Upper lobe of right lung (tissue), 1 donor: ENCODE measurements at regions not wholly inside any gene's neighbourhood (a gene's known extent, or its start where the extent isn't known, plus 50 kb on each side); places are given as distances from the start of the nearest gene placed in this dataset.
A peak's percentile ranks its signal among the peaks of the same experiment; 100 is the strongest.

ENCODE experiments used
- ATAC-seq: fragments of 200-7000 bp; cut with Tn5 transposase; one replicate; pipeline ENCODE4 v1.9.1; 2020; ENCODE audit warnings: mild to moderate bottlenecking, moderate library complexity
- DNase-seq: peaks from one replicate; pipeline ENCODE4 v3.0.0-alpha.2; 2020
- H3K27ac ChIP-seq: fragments of 200-600 bp; one replicate; pipeline ENCODE4 v1.8.0; 2022
- H3K27me3 ChIP-seq: fragments of 200-600 bp; one replicate; pipeline ENCODE4 v1.8.0; 2022; ENCODE audit warnings: mild to moderate bottlenecking
- H3K36me3 ChIP-seq: fragments of 200-600 bp; one replicate; pipeline ENCODE4 v1.8.0; 2022
- H3K4me1 ChIP-seq: fragments of 200-600 bp; one replicate; pipeline ENCODE4 v1.8.0; 2022
- H3K4me3 ChIP-seq: fragments of 200-600 bp; one replicate; pipeline ENCODE4 v1.8.0; 2022; ENCODE audit warnings: mild to moderate bottlenecking
- H3K9me3 ChIP-seq: fragments of 200-600 bp; one replicate; pipeline ENCODE4 v1.8.0; 2022
- intact Hi-C: fragments of 100-400 bp; cut with DNase I; formaldehyde crosslinking; loops from one replicate; pipeline ENCODE4 v1.11.0; 2022
- TF ChIP-seq, protein P1 (sequence below): fragments of 200-600 bp; IDR thresholded peaks from one replicate; pipeline ENCODE4 v1.8.0; 2022; ENCODE audit warnings: antibody characterized with exemption
- donor health status: DM: no; HTN: yes; CAD: no; lungs with severe emphysema.

DNA sequence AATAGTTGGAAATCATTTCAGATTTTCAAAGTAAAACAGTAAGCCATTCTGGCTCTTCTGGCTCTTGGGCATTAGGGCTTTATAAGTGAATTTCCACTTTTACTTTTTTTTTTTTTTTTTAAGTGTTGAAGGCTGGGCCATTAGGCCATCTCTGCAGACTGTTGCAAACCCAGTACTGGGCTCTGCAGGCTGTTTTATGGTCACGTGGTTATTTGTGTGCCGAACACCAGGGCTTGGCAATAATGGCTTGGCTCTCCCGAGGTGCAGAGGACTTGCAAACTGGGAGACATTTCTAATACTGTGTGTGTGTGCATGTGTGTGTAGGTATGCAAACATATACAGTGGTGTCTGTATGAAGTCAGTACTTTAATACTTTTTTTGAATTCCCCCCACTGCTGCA, 194.9 kb upstream of the CDH5 start:
- TF ChIP-seq, protein P1, sequence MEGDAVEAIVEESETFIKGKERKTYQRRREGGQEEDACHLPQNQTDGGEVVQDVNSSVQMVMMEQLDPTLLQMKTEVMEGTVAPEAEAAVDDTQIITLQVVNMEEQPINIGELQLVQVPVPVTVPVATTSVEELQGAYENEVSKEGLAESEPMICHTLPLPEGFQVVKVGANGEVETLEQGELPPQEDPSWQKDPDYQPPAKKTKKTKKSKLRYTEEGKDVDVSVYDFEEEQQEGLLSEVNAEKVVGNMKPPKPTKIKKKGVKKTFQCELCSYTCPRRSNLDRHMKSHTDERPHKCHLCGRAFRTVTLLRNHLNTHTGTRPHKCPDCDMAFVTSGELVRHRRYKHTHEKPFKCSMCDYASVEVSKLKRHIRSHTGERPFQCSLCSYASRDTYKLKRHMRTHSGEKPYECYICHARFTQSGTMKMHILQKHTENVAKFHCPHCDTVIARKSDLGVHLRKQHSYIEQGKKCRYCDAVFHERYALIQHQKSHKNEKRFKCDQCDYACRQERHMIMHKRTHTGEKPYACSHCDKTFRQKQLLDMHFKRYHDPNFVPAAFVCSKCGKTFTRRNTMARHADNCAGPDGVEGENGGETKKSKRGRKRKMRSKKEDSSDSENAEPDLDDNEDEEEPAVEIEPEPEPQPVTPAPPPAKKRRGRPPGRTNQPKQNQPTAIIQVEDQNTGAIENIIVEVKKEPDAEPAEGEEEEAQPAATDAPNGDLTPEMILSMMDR, result no peak
- DNase-seq (no peak), ATAC-seq (no peak)
- Histone ChIP-seq H3K36me3 (no peaks in the 10 kb centered on the region), H3K27me3 (no peaks in the 10 kb centered on the region), H3K27ac (no peak overlapping the region), H3K4me1 (no peaks in the 10 kb centered on the region), H3K9me3 (no peaks in the 10 kb centered on the region), H3K4me3 (no peak overlapping the region)
- intact Hi-C loops, result no loop called here

DNA sequence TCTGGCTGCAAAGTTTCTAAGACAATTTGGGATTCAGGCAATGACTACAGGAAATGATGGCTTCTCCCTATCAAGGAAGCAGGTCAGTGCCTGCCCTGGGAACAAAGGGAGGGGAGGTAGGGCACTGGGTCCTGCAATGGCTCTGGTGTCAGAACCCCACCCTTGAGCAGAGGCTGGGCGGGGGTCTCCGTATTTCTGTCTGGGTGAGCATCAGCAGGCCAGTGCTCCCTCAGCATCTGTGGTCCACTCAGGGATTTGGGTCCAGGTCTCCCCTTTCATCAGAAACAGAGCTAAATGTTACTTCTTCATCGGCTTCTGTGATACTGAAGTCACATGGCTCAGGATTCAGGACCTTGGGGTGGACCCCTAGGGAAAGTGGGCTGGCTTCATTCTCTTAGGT, 195.5 kb upstream of the CDH5 start:
- H3K4me3 ChIP-seq, result no peak overlapping the region
- no peaks in the 10 kb centered on the region for H3K9me3 ChIP-seq
- intact Hi-C loops, result no loop called here
- H3K4me1 ChIP-seq, result no peaks in the 10 kb centered on the region
- H3K36me3 ChIP-seq, result no peaks in the 10 kb centered on the region
- TF ChIP-seq, protein P1, result no peak
- ATAC-seq (no peak), DNase-seq (no peak)
- H3K27ac ChIP-seq, result no peak overlapping the region
- H3K27me3 ChIP-seq, result no peaks in the 10 kb centered on the region

DNA sequence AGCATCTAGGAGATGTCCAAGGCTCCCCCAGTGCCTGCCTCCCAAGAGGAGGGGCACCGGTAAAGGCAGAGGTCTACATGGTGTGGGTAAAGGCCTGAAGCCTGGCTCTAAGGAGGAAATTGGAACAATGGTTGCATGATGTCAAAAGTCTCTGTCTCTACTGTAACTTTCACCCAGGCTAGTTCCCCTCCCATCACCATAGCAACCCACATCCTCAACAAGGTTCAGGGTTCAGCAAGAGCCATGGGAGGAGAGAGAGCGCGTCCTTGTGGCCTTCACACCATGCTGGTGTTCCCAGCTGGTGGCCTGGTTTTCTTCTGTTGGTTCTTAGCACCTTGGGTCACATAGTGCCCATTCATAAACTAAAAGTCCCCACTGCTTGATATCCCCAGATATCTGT, 196.7 kb upstream of the CDH5 start:
- H3K27me3 ChIP-seq, result no peaks in the 10 kb centered on the region
- no peaks in the 10 kb centered on the region for H3K9me3 ChIP-seq
- intact Hi-C loops, result no loop called here
- DNase-seq (no peak), ATAC-seq (no peak)
- H3K36me3 ChIP-seq, result no peaks in the 10 kb centered on the region
- TF ChIP-seq, protein P1, result no peak
- H3K4me3 ChIP-seq, result no peak overlapping the region
- H3K4me1 ChIP-seq, result no peaks in the 10 kb centered on the region
- H3K27ac ChIP-seq, result no peak overlapping the region

DNA sequence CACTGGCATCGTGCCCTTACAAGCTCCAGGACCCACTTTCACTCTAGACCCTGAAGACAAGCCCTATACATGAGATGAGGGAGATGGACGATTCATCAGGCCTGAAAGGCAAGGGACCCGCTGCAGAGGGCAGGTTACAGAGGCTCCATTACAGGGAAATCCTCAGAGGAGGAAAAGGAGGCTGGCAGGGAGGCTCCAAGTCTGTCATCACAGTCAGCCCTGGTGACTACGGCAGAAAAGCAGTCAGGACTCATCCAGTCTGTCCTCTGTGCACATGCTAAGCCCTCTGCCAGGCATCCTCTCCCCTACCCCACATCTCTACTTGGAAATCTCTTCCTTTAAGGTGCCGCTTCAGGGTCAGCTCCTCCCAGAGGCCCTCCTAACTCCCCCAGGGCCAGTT, 197.7 kb upstream of the CDH5 start:
- Histone ChIP-seq H3K4me1 (no peaks in the 10 kb centered on the region), H3K27me3 (no peaks in the 10 kb centered on the region), H3K4me3 (no peak overlapping the region), H3K27ac (no peak overlapping the region), H3K36me3 (no peaks in the 10 kb centered on the region), H3K9me3 (no peaks in the 10 kb centered on the region)
- TF ChIP-seq, protein P1, result no peak
- intact Hi-C loops, result no loop called here
- DNase-seq, result no peak
- no peak for ATAC-seq

DNA sequence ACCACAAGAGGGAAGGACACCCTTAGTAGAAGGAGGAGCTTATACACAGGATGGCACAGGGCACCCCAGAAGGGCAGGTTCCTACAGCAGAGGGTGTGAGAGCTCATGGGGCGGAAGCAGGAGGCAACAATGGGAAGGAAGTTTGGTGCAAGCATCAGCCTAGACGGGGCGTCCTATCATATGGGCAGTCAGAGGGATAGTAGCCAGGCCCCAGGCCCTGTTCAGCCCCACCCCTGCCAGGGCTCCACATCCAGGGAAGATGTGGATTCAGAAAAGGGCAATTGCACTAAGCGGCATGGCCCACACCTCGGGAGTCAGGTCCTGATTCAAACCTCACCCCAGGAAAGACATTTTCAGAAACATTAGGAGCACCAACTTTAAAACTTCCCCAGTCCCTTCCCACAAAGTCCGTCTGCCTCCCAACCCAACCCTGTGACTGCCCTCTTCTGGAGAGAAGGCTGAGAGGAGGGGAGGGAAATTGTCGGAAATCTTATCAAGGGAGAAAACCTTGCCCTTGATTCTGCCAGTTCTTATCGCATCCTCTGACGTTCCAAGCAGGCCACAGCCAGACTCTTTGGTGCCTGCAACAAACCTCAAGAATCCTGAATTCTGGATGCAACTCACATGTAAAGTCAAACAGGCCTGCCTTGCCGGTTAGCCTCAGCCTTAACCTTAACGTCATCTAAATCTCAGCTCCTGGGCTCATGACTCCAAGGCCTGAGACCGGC, 198.8 kb upstream of the CDH5 start:
- intact Hi-C loops, result no loop called here
- no peaks in the 10 kb centered on the region for H3K9me3 ChIP-seq
- no peak overlapping the region for H3K4me3 ChIP-seq
- H3K27ac ChIP-seq, result no peak overlapping the region
- no peaks in the 10 kb centered on the region for H3K27me3 ChIP-seq
- H3K4me1 ChIP-seq, result no peaks in the 10 kb centered on the region
- no peaks in the 10 kb centered on the region for H3K36me3 ChIP-seq
- DNase-seq (no peak), ATAC-seq (peak; percentile 31)
- TF ChIP-seq, protein P1, result no peak

DNA sequence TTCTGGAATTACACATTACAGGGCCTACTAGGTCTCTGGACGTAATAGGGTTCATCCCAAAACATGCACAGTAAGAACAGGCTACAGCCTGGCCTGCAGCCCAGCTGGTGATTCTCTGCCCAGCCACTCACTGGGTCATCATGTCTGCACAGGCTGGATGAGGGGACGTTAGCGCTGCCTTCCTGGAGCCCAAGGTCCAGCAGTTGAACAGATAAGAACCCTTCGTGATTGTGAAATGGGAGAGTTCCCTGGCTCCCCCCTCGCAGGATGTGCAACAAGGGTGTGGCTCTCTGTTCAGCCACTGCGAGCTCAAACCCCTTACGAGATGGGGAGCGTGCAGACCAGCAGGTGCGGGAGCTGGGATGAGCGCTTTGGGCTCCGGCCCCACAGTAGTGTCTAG, 200.0 kb upstream of the CDH5 start:
- no peaks in the 10 kb centered on the region for H3K4me1 ChIP-seq
- H3K27ac ChIP-seq, result no peak overlapping the region
- TF ChIP-seq, protein P1, result no peak
- DNase-seq (no peak), ATAC-seq (no peak)
- H3K27me3 ChIP-seq, result no peaks in the 10 kb centered on the region
- no peaks in the 10 kb centered on the region for H3K9me3 ChIP-seq
- intact Hi-C loops, result no loop called here
- no peak overlapping the region for H3K4me3 ChIP-seq
- H3K36me3 ChIP-seq, result no peaks in the 10 kb centered on the region
